HG02588 (cell line): ENCODE measurements at regions not wholly inside any gene's neighbourhood (a gene's known extent, or its start where the extent isn't known, plus 50 kb on each side); places are given as distances from the start of the nearest gene placed in this dataset.

Experiments
- ATAC-seq: cut with Tn5 transposase; IDR thresholded peaks from one replicate; pipeline ENCODE4 v1.9.1; 2021; ENCODE audit warnings: mild to moderate bottlenecking, moderate library complexity; ENCODE audit not compliant: unreplicated experiment

- ATAC-seq: no peak
Measured at GRCh38 chr4:22233230-22233629, 282.6 kb downstream of the ADGRA3 start.

- ATAC-seq: no peak
Measured at GRCh38 chr4:22220965-22221364, 272.4 kb upstream of the KCNIP4 start.

- no peak for ATAC-seq
Measured at GRCh38 chr4:22217480-22217879, 268.9 kb upstream of the KCNIP4 start.

GRCh38 chr4:22216278-22216677 is 267.7 kb upstream of the KCNIP4 start:
- no peak for ATAC-seq

- no peak for ATAC-seq
Measured at GRCh38 chr4:22215084-22215483, 266.5 kb upstream of the KCNIP4 start.

GRCh38 chr4:22203711-22204011 is 255.1 kb upstream of the KCNIP4 start:
- ATAC-seq: no peak

GRCh38 chr4:22202975-22203710 is 254.6 kb upstream of the KCNIP4 start:
- ATAC-seq: no peak

- ATAC-seq: no peak
Measured at GRCh38 chr4:22202246-22202974, 253.8 kb upstream of the KCNIP4 start.

GRCh38 chr4:22201256-22201655 is 252.7 kb upstream of the KCNIP4 start:
- ATAC-seq: no peak

GRCh38 chr4:22196551-22196950 is 248.0 kb upstream of the KCNIP4 start:
- no peak for ATAC-seq

GRCh38 chr4:22192084-22192511 is 243.5 kb upstream of the KCNIP4 start:
- no peak for ATAC-seq

GRCh38 chr4:22191565-22191964 is 243.0 kb upstream of the KCNIP4 start:
- no peak for ATAC-seq

GRCh38 chr4:22190855-22191254 is 242.3 kb upstream of the KCNIP4 start:
- no peak for ATAC-seq

- no peak for ATAC-seq
Measured at GRCh38 chr4:22187203-22187820, 238.7 kb upstream of the KCNIP4 start.

- ATAC-seq: no peak
Measured at GRCh38 chr4:22181736-22182135, 233.2 kb upstream of the KCNIP4 start.

- no peak for ATAC-seq
Measured at GRCh38 chr4:22179124-22179874, 230.7 kb upstream of the KCNIP4 start.

GRCh38 chr4:22174640-22175039 is 226.1 kb upstream of the KCNIP4 start:
- no peak for ATAC-seq

GRCh38 chr4:22170353-22170752 is 221.8 kb upstream of the KCNIP4 start:
- no peak for ATAC-seq

GRCh38 chr4:22167201-22167600 is 218.6 kb upstream of the KCNIP4 start:
- no peak for ATAC-seq

- no peak for ATAC-seq
Measured at GRCh38 chr4:22162454-22162853, 213.9 kb upstream of the KCNIP4 start.

- ATAC-seq: no peak
Measured at GRCh38 chr4:22130741-22131140, 182.2 kb upstream of the KCNIP4 start.
